ENCODE measurements at regions not wholly inside any gene's neighbourhood (a gene's known extent, or its start where the extent isn't known, plus 50 kb on each side); places are given as distances from the start of the nearest gene placed in this dataset.

DNA sequence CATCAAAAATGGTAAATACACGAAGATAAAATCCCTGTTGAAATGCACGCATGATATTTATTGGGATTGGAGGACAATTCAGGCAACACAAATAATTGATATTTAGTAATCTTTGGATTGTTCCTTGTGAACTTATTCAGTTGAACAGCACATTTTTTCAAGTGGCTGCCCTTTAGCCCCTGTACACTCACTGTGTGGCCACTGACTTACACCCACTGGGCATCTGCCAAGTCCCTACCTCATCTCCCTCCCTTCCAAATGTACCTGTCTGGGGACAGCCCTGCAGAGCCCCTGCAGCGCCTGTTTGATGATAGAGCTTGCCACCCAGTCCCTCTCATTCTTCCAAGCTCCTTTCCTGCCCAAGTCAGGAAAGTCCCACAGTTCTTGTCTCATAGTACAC, 154.3 kb downstream of the GLUL start:
- DNase-seq (ENCODE audit: low spot score in 2 of 2): no peak
- Histone ChIP-seq H3K4me3 (no peak overlapping the region), H3K27me3 (no peaks in the 10 kb centered on the region), H3K27ac (no peak overlapping the region), H3K4me1 (no peaks in the 10 kb centered on the region), H3K36me3 (no peaks in the 10 kb centered on the region), H3K9me3 (no peaks in the 10 kb centered on the region)
- intact Hi-C loops (cut with DNase I; ENCODE audit: low total_unique reads): no loop called here
- TF ChIP-seq POLR2A (IDR thresholded peaks at IDR 0.05) (no peak), POLR2AphosphoS5 (IDR thresholded peaks at IDR 0.05) (no peak)
- TF ChIP-seq, protein P1, sequence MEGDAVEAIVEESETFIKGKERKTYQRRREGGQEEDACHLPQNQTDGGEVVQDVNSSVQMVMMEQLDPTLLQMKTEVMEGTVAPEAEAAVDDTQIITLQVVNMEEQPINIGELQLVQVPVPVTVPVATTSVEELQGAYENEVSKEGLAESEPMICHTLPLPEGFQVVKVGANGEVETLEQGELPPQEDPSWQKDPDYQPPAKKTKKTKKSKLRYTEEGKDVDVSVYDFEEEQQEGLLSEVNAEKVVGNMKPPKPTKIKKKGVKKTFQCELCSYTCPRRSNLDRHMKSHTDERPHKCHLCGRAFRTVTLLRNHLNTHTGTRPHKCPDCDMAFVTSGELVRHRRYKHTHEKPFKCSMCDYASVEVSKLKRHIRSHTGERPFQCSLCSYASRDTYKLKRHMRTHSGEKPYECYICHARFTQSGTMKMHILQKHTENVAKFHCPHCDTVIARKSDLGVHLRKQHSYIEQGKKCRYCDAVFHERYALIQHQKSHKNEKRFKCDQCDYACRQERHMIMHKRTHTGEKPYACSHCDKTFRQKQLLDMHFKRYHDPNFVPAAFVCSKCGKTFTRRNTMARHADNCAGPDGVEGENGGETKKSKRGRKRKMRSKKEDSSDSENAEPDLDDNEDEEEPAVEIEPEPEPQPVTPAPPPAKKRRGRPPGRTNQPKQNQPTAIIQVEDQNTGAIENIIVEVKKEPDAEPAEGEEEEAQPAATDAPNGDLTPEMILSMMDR (IDR thresholded peaks at IDR 0.05): no peak

GRCh38 chr1:182236651-182237077, 154.9 kb downstream of the GLUL start:
- H3K27me3 ChIP-seq: no peaks in the 10 kb centered on the region
- H3K36me3 ChIP-seq: no peaks in the 10 kb centered on the region
- no peak for DNase-seq (ENCODE audit: low spot score in 2 of 2)
- TF ChIP-seq POLR2A (IDR thresholded peaks at IDR 0.05) (no peak), POLR2AphosphoS5 (IDR thresholded peaks at IDR 0.05) (no peak)
- TF ChIP-seq, protein P1 (IDR thresholded peaks at IDR 0.05): no peak
- intact Hi-C loops (cut with DNase I; ENCODE audit: low total_unique reads): no loop called here
- no peaks in the 10 kb centered on the region for H3K4me1 ChIP-seq
- H3K4me3 ChIP-seq: no peak overlapping the region
- H3K9me3 ChIP-seq: no peaks in the 10 kb centered on the region
- no peak overlapping the region for H3K27ac ChIP-seq

DNA sequence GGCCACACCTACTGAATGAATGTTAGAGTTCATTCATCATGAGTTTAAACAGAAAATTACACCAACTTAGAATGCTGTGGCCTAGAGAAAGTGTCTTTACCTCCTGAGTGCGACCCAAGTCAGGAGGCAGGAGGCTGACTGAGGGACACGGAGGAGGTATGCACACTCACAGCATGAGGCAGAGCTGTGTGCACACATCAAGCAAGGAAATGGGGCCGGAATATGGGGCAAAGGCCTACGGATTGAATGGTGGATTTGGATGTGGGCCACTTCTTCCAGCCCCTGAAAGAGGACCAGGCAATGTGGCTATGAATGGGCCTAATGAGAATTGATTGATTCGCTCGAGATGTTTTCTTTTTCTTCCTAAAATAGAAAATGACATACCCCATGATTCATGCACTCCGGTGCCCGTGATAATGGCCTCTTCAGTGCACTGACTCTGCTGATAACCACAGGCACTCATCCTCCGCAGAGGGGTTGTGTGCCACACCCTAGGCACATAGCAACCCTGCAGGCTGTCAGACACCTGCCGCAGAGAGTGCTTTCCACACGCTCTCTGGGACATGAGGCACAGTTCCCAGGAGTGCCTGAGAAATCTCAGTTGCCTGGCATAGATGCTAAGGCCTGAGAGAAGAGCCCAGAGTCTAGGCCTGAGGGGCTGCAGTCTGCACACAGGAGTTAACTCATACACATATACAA, 155.5 kb downstream of the GLUL start:
- TF ChIP-seq POLR2A (IDR thresholded peaks at IDR 0.05) (no peak), POLR2AphosphoS5 (IDR thresholded peaks at IDR 0.05) (no peak)
- TF ChIP-seq, protein P1 (IDR thresholded peaks at IDR 0.05): no peak
- H3K36me3 ChIP-seq: no peaks in the 10 kb centered on the region
- intact Hi-C loops (cut with DNase I; ENCODE audit: low total_unique reads): no loop called here
- H3K4me1 ChIP-seq: no peaks in the 10 kb centered on the region
- no peak overlapping the region for H3K27ac ChIP-seq
- H3K4me3 ChIP-seq: no peak overlapping the region
- no peak for DNase-seq (ENCODE audit: low spot score in 2 of 2)
- no peaks in the 10 kb centered on the region for H3K27me3 ChIP-seq
- H3K9me3 ChIP-seq: no peaks in the 10 kb centered on the region

DNA sequence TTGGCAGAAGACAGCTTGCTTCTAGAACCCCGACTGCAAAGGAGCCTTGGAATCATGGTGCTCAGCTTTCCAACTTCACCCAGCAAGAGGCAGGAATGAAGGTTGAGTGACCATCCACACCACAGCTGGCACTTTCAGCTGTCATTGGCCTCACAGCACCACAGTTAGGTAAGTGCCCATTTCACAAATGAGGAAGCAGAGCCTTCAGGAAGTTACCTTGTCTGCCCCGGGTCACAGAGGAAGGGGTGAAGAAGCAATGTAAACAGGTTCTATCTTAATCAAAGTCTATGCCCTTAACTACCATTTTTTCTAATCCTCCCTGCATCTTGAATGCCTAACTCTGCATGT, 156.0 kb downstream of the GLUL start:
- Histone ChIP-seq H3K27ac (no peak overlapping the region), H3K9me3 (no peaks in the 10 kb centered on the region), H3K36me3 (no peaks in the 10 kb centered on the region), H3K4me1 (no peaks in the 10 kb centered on the region), H3K4me3 (no peak overlapping the region), H3K27me3 (no peaks in the 10 kb centered on the region)
- intact Hi-C loops (cut with DNase I; ENCODE audit: low total_unique reads): no loop called here
- TF ChIP-seq POLR2AphosphoS5 (IDR thresholded peaks at IDR 0.05) (no peak), POLR2A (IDR thresholded peaks at IDR 0.05) (no peak)
- TF ChIP-seq, protein P1 (IDR thresholded peaks at IDR 0.05): no peak
- no peak for DNase-seq (ENCODE audit: low spot score in 2 of 2)

- no peak overlapping the region for H3K27ac ChIP-seq
- H3K27me3 ChIP-seq: no peaks in the 10 kb centered on the region
- no peak for DNase-seq (ENCODE audit: low spot score in 2 of 2)
- H3K4me1 ChIP-seq: peaks cover 0 to 5% of the 10 kb centered on the region in 2 donors
- no peak for TF ChIP-seq POLR2AphosphoS5 (IDR thresholded peaks at IDR 0.05)
- TF ChIP-seq, protein P1 (IDR thresholded peaks at IDR 0.05): no peak
- no peak for TF ChIP-seq POLR2A (IDR thresholded peaks at IDR 0.05)
- H3K36me3 ChIP-seq: no peaks in the 10 kb centered on the region
- intact Hi-C loops (cut with DNase I; ENCODE audit: low total_unique reads): no loop called here
- H3K9me3 ChIP-seq: no peaks in the 10 kb centered on the region
- H3K4me3 ChIP-seq: no peak overlapping the region
These were observed 161.6 kb downstream of the GLUL start for GRCh38 chr1:182229921-182230491.
